T47D (cell line): ENCODE measurements at regions not wholly inside any gene's neighbourhood (a gene's known extent, or its start where the extent isn't known, plus 50 kb on each side); places are given as distances from the start of the nearest gene placed in this dataset.
A peak's percentile ranks its signal among the peaks of the same experiment; 100 is the strongest.

ENCODE experiments used
- DNase-seq, 2 experiments: peaks; one replicate each; pipeline versions ENCODE4 v3.0.0 to v3.0.0-alpha.2; 2011 to 2012; ENCODE audit warnings: low read depth in 1 of 2, low spot score in 1 of 2
- JUND ChIP-seq: IDR thresholded peaks from 2 replicates; pipeline ENCODE4 v1.6.1; 2012; ENCODE audit warnings: low read depth
- in situ Hi-C: cut with HindIII; loops from 2 replicates; pipeline ENCODE4 v1.10.0; 2016; ENCODE audit warnings: low sequenced_read_pairs, low pct_unique_long_range_greater_than_20kb

GRCh38 chr12:65565601-65566560 lies 258.4 kb upstream of the HMGA2 start:
- in situ Hi-C loops: no loop called here
- peak in 1 of 2 experiments; percentile 76 for DNase-seq
- TF ChIP-seq JUND: no peak

GRCh38 chr12:65566751-65567150 lies 257.5 kb upstream of the HMGA2 start:
- in situ Hi-C loops: no loop called here

GRCh38 chr12:65567820-65568219 lies 256.5 kb upstream of the HMGA2 start:
- DNase-seq: peak in 1 of 2 experiments; percentile 22
- no peak for TF ChIP-seq JUND
- in situ Hi-C loops: no loop called here

More at GRCh38 chr12:65566751-65567150, 257.5 kb upstream of the HMGA2 start:
- TF ChIP-seq JUND: no peak
- DNase-seq: no peak

GRCh38 chr12:65568517-65568916 lies 255.8 kb upstream of the HMGA2 start:
- no peak for TF ChIP-seq JUND
- in situ Hi-C loops: no loop called here
- peak in 1 of 2 experiments; percentile 68 for DNase-seq

- no peak for TF ChIP-seq JUND
- in situ Hi-C loops: no loop called here
- DNase-seq: no peak
Observed at GRCh38 chr12:65570451-65571130, 253.7 kb upstream of the HMGA2 start.

- in situ Hi-C loops: no loop called here
- no peak for DNase-seq
- no peak for TF ChIP-seq JUND
Observed at GRCh38 chr12:65574867-65575266, 249.4 kb upstream of the HMGA2 start.

- DNase-seq: no peak
- no peak for TF ChIP-seq JUND
- in situ Hi-C loops: no loop called here
Observed at GRCh38 chr12:65584016-65584415, 240.3 kb upstream of the HMGA2 start.

- no peak for DNase-seq
- in situ Hi-C loops: no loop called here
- no peak for TF ChIP-seq JUND
Observed at GRCh38 chr12:65585648-65586602, 238.4 kb upstream of the HMGA2 start.

- no peak for TF ChIP-seq JUND
- no peak for DNase-seq
- in situ Hi-C loops: no loop called here
Observed at GRCh38 chr12:65586796-65587195, 237.5 kb upstream of the HMGA2 start.

- in situ Hi-C loops: no loop called here
- DNase-seq: no peak
- TF ChIP-seq JUND: no peak
Observed at GRCh38 chr12:65590318-65590717, 234.0 kb upstream of the HMGA2 start.

- no peak for TF ChIP-seq JUND
- no peak for DNase-seq
- in situ Hi-C loops: no loop called here
Observed at GRCh38 chr12:65592416-65592815, 231.9 kb upstream of the HMGA2 start.

GRCh38 chr12:65593239-65593701 lies 231.0 kb upstream of the HMGA2 start:
- in situ Hi-C loops: no loop called here
- DNase-seq: no peak
- no peak for TF ChIP-seq JUND
